SU-DHL-6 (cell line): ENCODE measurements at regions not wholly inside any gene's neighbourhood (a gene's known extent, or its start where the extent isn't known, plus 50 kb on each side); places are given as distances from the start of the nearest gene placed in this dataset.
"Not testable (repeated sequence)": the region's sequence is repeated elsewhere in the genome, so short reads cannot be mapped to it uniquely, and the experiment has no call there.

Source experiments
- H2AFZ ChIP-seq: fragments of 200-600 bp; sonication (generic); 2 replicates; pipeline ENCODE4 v1.6.1; 2014; ENCODE audit warnings: low read depth, mild to moderate bottlenecking, moderate library complexity, mixed read lengths, antibody characterized with exemption, low read length; ENCODE audit not compliant: severe bottlenecking
- H3F3A ChIP-seq: fragments of 200-600 bp; shearing (Covaris generic); 2 replicates; pipeline ENCODE4 v1.6.0; 2016; ENCODE audit warnings: antibody characterized with exemption, mild to moderate bottlenecking; ENCODE audit not compliant: insufficient read depth
- H3K27ac ChIP-seq: fragments of 200-600 bp; sonication (generic); 2 replicates; pipeline ENCODE4 v1.5.1; 2016; ENCODE audit warnings: low read depth, mild to moderate bottlenecking, low read length, moderate library complexity, mixed read lengths
- H3K27me3 ChIP-seq: fragments of 200-600 bp; sonication (generic), shearing (Covaris generic); 2 replicates; pipeline ENCODE4 v1.6.0; 2014; ENCODE audit warnings: mild to moderate bottlenecking, low read length
- H3K36me3 ChIP-seq: fragments of 200-600 bp; sonication (generic); 2 replicates; pipeline ENCODE4 v1.6.1; 2014; ENCODE audit warnings: mild to moderate bottlenecking, low read length, mixed read lengths
- H3K4me2 ChIP-seq: fragments of 300-600, 200-600 bp; shearing (Covaris generic), sonication (generic); 2 replicates; pipeline ENCODE4 v1.6.0; 2014; ENCODE audit warnings: low read length, low read depth, mild to moderate bottlenecking; ENCODE audit not compliant: poor library complexity, severe bottlenecking
- H3K4me3 ChIP-seq: fragments of 200-600 bp; sonication (generic); 2 replicates; pipeline ENCODE4 v1.5.1; 2014; ENCODE audit warnings: antibody characterized with exemption, low read length, mild to moderate bottlenecking, mixed read lengths; ENCODE audit not compliant: insufficient read depth, poor library complexity, severe bottlenecking
- H3K79me2 ChIP-seq: fragments of 200-600 bp; sonication (generic); 2 replicates; pipeline ENCODE4 v1.6.1; 2014; ENCODE audit warnings: mild to moderate bottlenecking, low read length, moderate library complexity; ENCODE audit not compliant: insufficient read depth
- H3K9ac ChIP-seq: fragments of 200-600 bp; sonication (generic); 2 replicates; pipeline ENCODE4 v1.7.0; 2014; ENCODE audit warnings: mild to moderate bottlenecking, low read length
- H3K9me2 ChIP-seq: fragments of 200-600 bp; sonication (generic); replicated peaks from 2 replicates; pipeline ENCODE4 v1.6.1; 2014; ENCODE audit warnings: low read length; ENCODE audit not compliant: insufficient read depth
- H3K9me3 ChIP-seq: fragments of 200-600 bp; sonication (generic); 2 replicates; pipeline ENCODE4 v1.6.1; 2014; ENCODE audit warnings: low read length, mixed read lengths; ENCODE audit not compliant: insufficient read depth
- H4K20me1 ChIP-seq: fragments of 200-600 bp; sonication (generic); 2 replicates; pipeline ENCODE4 v1.6.1; 2014; ENCODE audit warnings: low read depth, mild to moderate bottlenecking, antibody characterized with exemption, low read length, moderate library complexity, mixed read lengths
- EZH2phosphoT487 ChIP-seq: fragments of 200-600 bp; sonication (generic), shearing (Covaris generic); conservative IDR thresholded peaks from 2 replicates; pipeline ENCODE4 v1.6.1; 2018; ENCODE audit warnings: mild to moderate bottlenecking, antibody characterized with exemption, low read length, moderate library complexity, mixed read lengths
- TF ChIP-seq, protein P1 (sequence below): fragments of 200-600 bp; sonication (generic); IDR thresholded peaks from one replicate; pipeline ENCODE4 v1.5.1; 2017; ENCODE audit warnings: antibody characterized with exemption, mild to moderate bottlenecking, low read length, moderate library complexity; ENCODE audit not compliant: insufficient read depth, poor library complexity, severe bottlenecking

DNA sequence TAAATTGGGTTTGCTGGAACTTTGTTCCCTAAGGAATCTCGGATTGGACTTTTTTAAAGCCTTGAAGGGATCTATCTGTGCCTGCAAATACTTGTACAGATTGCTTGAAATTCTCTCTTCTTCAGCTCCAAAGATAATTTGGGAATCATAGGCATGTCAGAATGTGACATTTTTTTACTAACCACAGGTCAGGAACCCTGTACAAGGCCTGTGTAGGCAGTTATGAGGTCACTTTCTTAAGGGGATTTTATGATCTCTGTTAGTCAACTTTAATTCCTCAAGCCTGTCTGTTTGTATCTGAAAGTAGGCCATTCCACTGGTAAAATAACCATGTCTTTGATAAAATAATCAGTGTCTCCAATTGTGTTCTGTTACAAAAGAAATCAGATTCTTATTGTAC is 369.9 kb upstream of the NPAP1 start:
- not testable (repeated sequence) for H3K27ac ChIP-seq, H3K9ac ChIP-seq, H2AFZ ChIP-seq, H3K36me3 ChIP-seq, H3K79me2 ChIP-seq, H3F3A ChIP-seq, H3K4me2 ChIP-seq, H3K4me3 ChIP-seq, H3K9me3 ChIP-seq, H4K20me1 ChIP-seq, H3K9me2 ChIP-seq, H3K27me3 ChIP-seq

DNA sequence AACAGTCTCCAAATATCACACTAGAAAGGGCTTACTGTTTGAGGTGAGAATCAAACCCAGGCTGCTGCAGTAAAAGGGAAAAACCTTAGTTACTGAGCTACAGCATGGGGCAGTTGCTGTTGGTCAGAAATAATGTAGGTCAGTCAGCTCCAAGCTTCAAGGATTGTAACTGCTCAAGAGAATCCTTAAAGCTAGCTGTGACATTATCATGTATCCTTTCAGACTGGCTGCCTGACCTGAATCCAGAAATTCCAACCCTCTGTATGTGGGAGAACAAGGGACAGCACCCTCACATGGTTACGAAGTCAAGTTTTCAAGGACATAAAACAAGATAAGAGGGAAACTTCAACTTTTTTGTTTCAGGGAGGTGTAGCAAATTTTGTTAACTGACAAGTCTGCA is 365.9 kb upstream of the NPAP1 start:
- H3K27ac ChIP-seq, H3K27me3 ChIP-seq, H3K9me3 ChIP-seq, H3K4me2 ChIP-seq, H3K9me2 ChIP-seq, H3K4me3 ChIP-seq, H2AFZ ChIP-seq, H3K36me3 ChIP-seq, H3K9ac ChIP-seq, H3K79me2 ChIP-seq, H4K20me1 ChIP-seq, H3F3A ChIP-seq: not testable (repeated sequence)

GRCh38 chr15:24311692-24312091 is 363.9 kb upstream of the NPAP1 start:
- not testable (repeated sequence) for H3K9me3 ChIP-seq, H3K79me2 ChIP-seq, H4K20me1 ChIP-seq, H3K36me3 ChIP-seq, H3K4me3 ChIP-seq, H3K9me2 ChIP-seq, H2AFZ ChIP-seq, H3K4me2 ChIP-seq, H3K27me3 ChIP-seq, H3F3A ChIP-seq, H3K9ac ChIP-seq, H3K27ac ChIP-seq

GRCh38 chr15:24316326-24316725 is 359.2 kb upstream of the NPAP1 start:
- not testable (repeated sequence) for H4K20me1 ChIP-seq, H3K4me3 ChIP-seq, H3K9ac ChIP-seq, H3K27ac ChIP-seq, H2AFZ ChIP-seq, H3K4me2 ChIP-seq, H3K9me3 ChIP-seq, H3F3A ChIP-seq, H3K27me3 ChIP-seq, H3K36me3 ChIP-seq, H3K9me2 ChIP-seq, H3K79me2 ChIP-seq

- Histone ChIP-seq H3K9me2 (no peaks in the 10 kb centered on the region), H3F3A (no peaks in the 10 kb centered on the region), H3K9ac (no peak overlapping the region), H3K9me3 (no peaks in the 10 kb centered on the region), H3K4me2 (no peak overlapping the region), H4K20me1 (no peaks in the 10 kb centered on the region), H3K36me3 (no peaks in the 10 kb centered on the region), H3K27ac (no peak overlapping the region), H3K4me3 (no peak overlapping the region), H2AFZ (no peak overlapping the region), H3K27me3 (no peaks in the 10 kb centered on the region), H3K79me2 (no peaks in the 10 kb centered on the region)
- no peak for TF ChIP-seq EZH2phosphoT487
- TF ChIP-seq, protein P1, sequence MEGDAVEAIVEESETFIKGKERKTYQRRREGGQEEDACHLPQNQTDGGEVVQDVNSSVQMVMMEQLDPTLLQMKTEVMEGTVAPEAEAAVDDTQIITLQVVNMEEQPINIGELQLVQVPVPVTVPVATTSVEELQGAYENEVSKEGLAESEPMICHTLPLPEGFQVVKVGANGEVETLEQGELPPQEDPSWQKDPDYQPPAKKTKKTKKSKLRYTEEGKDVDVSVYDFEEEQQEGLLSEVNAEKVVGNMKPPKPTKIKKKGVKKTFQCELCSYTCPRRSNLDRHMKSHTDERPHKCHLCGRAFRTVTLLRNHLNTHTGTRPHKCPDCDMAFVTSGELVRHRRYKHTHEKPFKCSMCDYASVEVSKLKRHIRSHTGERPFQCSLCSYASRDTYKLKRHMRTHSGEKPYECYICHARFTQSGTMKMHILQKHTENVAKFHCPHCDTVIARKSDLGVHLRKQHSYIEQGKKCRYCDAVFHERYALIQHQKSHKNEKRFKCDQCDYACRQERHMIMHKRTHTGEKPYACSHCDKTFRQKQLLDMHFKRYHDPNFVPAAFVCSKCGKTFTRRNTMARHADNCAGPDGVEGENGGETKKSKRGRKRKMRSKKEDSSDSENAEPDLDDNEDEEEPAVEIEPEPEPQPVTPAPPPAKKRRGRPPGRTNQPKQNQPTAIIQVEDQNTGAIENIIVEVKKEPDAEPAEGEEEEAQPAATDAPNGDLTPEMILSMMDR: no peak
Measured at GRCh38 chr15:24318981-24319380, 356.6 kb upstream of the NPAP1 start.

GRCh38 chr15:24324096-24324495 is 351.5 kb upstream of the NPAP1 start:
- H3K27me3 ChIP-seq, H3K4me2 ChIP-seq: not testable (repeated sequence)

DNA sequence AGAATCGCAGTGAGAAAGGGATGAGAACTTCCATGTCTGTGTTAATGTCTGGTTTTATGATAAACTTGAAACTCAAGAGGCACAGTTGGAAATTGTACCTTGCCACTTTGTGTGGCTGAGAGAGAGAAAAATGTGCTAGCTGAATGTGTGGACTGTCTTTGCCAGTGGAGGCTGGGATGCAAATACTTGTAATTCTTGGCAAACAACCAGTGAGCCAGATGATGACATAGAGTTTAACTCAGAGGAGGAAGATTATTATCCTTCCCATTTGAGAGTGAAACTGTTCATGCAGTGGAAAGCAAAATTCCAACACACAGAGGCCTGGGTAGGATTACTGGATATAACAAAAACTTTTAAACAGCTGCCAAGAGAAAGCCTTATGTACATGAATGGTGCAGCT is 349.1 kb upstream of the NPAP1 start:
- not testable (repeated sequence) for H3K27me3 ChIP-seq, H3K36me3 ChIP-seq, H3K9me2 ChIP-seq, H3F3A ChIP-seq, H3K9ac ChIP-seq, H4K20me1 ChIP-seq, H3K79me2 ChIP-seq, H3K9me3 ChIP-seq, H3K27ac ChIP-seq, H3K4me3 ChIP-seq, H3K4me2 ChIP-seq, H2AFZ ChIP-seq

More at GRCh38 chr15:24324096-24324495, 351.5 kb upstream of the NPAP1 start:
- not testable (repeated sequence) for H3K4me3 ChIP-seq, H3F3A ChIP-seq, H3K27ac ChIP-seq, H3K79me2 ChIP-seq, H3K9ac ChIP-seq, H3K9me3 ChIP-seq, H4K20me1 ChIP-seq, H3K36me3 ChIP-seq, H2AFZ ChIP-seq, H3K9me2 ChIP-seq
